A673 (cell line): ENCODE measurements at regions not wholly inside any gene's neighbourhood (a gene's known extent, or its start where the extent isn't known, plus 50 kb on each side); places are given as distances from the start of the nearest gene placed in this dataset.

Source experiments
- CTCF ChIP-seq: fragments of 300-800, 200-600 bp; sonication (generic); conservative IDR thresholded peaks from 2 replicates; pipeline ENCODE4 v1.5.1; 2017; ENCODE audit warnings: low read depth, mild to moderate bottlenecking, antibody characterized with exemption, low read length, moderate library complexity, mixed read lengths
- EZH2 ChIP-seq: fragments of 200-600 bp; sonication (generic); IDR thresholded peaks from 2 replicates; pipeline ENCODE4 v1.6.1; 2017; ENCODE audit warnings: borderline replicate concordance, low read depth, mild to moderate bottlenecking, mixed read lengths, antibody characterized with exemption, low read length; ENCODE audit not compliant: poor library complexity, severe bottlenecking

GRCh38 chr20:11103866-11104265, 430.1 kb upstream of the JAG1 start:
- no peak for TF ChIP-seq CTCF
- no peak for TF ChIP-seq EZH2
